HEK293 (cell line): ENCODE measurements at regions not wholly inside any gene's neighbourhood (a gene's known extent, or its start where the extent isn't known, plus 50 kb on each side); places are given as distances from the start of the nearest gene placed in this dataset.

Experiments used
- CTCF ChIP-seq: fragments of 450-650 bp; formaldehyde crosslinking; IDR thresholded peaks from 2 replicates; pipeline ENCODE4 v1.5.1; 2016; ENCODE audit warnings: missing biosample characterization, missing genetic modification characterization
- KLF10 ChIP-seq: fragments of 450-650 bp; IDR thresholded peaks from 2 replicates; pipeline ENCODE4 v1.5.1; 2018; ENCODE audit warnings: missing biosample characterization, mild to moderate bottlenecking, missing genetic modification characterization
- MZF1 ChIP-seq: fragments of 450-650 bp; formaldehyde crosslinking; IDR thresholded peaks from 2 replicates; pipeline ENCODE4 v1.5.1; 2017; ENCODE audit warnings: missing biosample characterization, missing genetic modification characterization, borderline replicate concordance
- SALL2 ChIP-seq: fragments of 450-650 bp; formaldehyde crosslinking; IDR thresholded peaks from 2 replicates; pipeline ENCODE4 v1.5.0; 2017; ENCODE audit warnings: missing biosample characterization, mild to moderate bottlenecking, missing genetic modification characterization, borderline replicate concordance
- SETDB1 ChIP-seq: IDR thresholded peaks from one replicate; pipeline ENCODE4 v1.6.1; 2017; ENCODE audit warnings: mild to moderate bottlenecking, low read length, moderate library complexity, mixed read lengths; ENCODE audit not compliant: insufficient read length
- ZNF132 ChIP-seq: fragments of 450-650 bp; formaldehyde crosslinking; IDR thresholded peaks from 2 replicates; pipeline ENCODE4 v1.5.1; 2017; ENCODE audit warnings: missing biosample characterization, missing genetic modification characterization, borderline replicate concordance
- ZNF518A ChIP-seq: fragments of 450-650 bp; formaldehyde crosslinking; conservative IDR thresholded peaks from 2 replicates; pipeline ENCODE4 v1.5.1; 2016; ENCODE audit warnings: low read depth, missing biosample characterization, missing genetic modification characterization
- ZNF585B ChIP-seq: fragments of 450-650 bp; formaldehyde crosslinking; IDR thresholded peaks from 2 replicates; pipeline ENCODE4 v1.5.1; 2016; ENCODE audit warnings: missing biosample characterization, missing genetic modification characterization
- ZNF660 ChIP-seq: fragments of 450-650 bp; IDR thresholded peaks from 2 replicates; pipeline ENCODE4 v1.5.1; 2018; ENCODE audit warnings: missing biosample characterization, mild to moderate bottlenecking, missing genetic modification characterization

- TF ChIP-seq MZF1 (tag by site-specific recombination), result no peak
- TF ChIP-seq ZNF660 (tag by site-specific recombination), result no peak
- TF ChIP-seq ZNF132 (tag by site-specific recombination), result no peak
- TF ChIP-seq CTCF (tag by site-specific recombination), result no peak
- no peak for TF ChIP-seq ZNF585B
- no peak for TF ChIP-seq KLF10
- TF ChIP-seq ZNF518A (tag by site-specific recombination), result no peak
- no peak for TF ChIP-seq SETDB1
- TF ChIP-seq SALL2 (tag by site-specific recombination), result no peak
These were observed 295.2 kb upstream of the ZNF32 start for GRCh38 chr10:43943818-43944360.
